Epidermal melanocyte (primary cell): ENCODE measurements at regions not wholly inside any gene's neighbourhood (a gene's known extent, or its start where the extent isn't known, plus 50 kb on each side); places are given as distances from the start of the nearest gene placed in this dataset.

Experiments used
- DNase-seq: peaks from one replicate; pipeline ENCODE4 v3.0.0; 2011; ENCODE audit warnings: low spot score; ENCODE audit not compliant: insufficient read length

DNA sequence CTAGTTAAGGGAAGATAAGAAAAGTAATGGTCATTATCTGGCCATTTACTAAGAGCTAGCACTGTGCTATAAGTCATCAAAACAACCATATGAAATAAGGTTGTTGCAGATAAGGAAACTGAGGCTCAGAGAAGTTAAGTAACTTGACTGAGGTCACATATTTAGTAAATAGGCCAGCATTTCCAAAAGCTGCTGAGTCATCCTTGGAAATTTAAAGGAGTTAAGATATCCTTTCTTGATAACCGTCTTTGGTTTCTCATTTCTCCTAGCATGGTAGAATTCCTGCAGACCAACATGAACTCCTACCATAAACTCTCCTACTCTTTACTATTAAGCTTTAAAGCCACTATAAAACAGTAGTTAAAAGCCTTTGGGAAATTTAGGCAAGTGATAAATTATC, 85.0 kb upstream of the PDZRN3 start:
- no peak for DNase-seq

DNA sequence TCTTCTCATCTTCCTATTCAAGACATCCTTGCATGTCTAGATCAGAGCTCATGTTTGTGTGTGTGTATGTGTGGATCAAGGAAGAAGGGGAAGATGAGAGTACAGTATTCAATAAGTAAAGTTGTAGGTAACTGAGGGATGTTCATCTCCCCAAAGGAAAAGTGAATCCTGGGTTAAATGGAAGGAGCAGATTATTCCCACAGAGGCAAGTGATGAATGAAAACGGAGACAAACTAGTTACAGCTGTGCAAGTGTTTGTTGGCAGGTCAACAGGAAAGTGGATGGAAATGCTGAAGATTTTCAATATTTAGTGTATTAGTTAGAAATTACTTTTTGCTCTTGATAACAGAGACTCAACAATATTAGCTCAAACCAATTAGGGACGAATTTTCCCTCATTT, 84.2 kb upstream of the PDZRN3 start:
- DNase-seq = no peak

GRCh38 chr3:73707772-73708171, 83.0 kb upstream of the PDZRN3 start:
- DNase-seq = no peak

GRCh38 chr3:73706771-73707170, 82.0 kb upstream of the PDZRN3 start:
- no peak for DNase-seq

- DNase-seq = no peak
Measured at GRCh38 chr3:73705792-73706191, 81.1 kb upstream of the PDZRN3 start.

DNA sequence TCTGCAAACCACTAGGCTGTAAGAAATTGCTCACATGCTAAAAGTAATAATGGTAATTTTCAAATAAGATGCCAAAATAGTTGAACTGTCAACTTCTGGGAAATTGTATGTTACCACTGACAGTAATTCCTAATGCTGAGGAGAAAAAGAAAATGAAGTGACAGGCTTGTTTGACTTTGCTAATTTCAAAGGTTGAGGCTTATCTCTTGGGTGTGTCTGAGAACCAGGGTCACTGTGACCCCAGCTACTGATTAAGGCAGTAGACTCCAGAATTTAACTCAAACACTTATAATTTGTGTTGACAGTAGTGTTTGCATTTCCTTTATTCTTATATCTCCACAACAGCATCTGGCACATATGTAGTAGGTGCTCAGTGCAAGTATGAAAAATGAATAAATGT, 74.6 kb upstream of the PDZRN3 start:
- no peak for DNase-seq

DNA sequence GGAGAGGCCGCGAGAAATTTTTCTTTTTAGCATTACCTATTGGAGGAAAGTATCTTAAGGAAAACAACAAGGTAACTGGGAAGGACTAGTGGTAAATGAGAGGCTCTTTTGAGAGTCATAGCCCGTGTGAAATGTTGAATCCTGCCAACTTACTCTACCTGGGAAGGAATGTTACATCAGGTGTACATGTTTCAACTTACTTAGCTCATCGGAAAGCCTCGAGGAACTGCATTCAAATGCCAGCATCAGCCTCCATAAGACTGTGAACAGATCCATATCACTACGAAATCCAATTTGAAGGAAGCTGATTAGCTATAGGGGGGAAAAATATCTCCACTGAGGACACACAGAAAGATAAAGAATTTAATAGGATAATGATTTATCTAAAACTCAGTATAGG, 72.3 kb upstream of the PDZRN3 start:
- no peak for DNase-seq

GRCh38 chr3:73695841-73696240, 71.1 kb upstream of the PDZRN3 start:
- DNase-seq = no peak

DNA sequence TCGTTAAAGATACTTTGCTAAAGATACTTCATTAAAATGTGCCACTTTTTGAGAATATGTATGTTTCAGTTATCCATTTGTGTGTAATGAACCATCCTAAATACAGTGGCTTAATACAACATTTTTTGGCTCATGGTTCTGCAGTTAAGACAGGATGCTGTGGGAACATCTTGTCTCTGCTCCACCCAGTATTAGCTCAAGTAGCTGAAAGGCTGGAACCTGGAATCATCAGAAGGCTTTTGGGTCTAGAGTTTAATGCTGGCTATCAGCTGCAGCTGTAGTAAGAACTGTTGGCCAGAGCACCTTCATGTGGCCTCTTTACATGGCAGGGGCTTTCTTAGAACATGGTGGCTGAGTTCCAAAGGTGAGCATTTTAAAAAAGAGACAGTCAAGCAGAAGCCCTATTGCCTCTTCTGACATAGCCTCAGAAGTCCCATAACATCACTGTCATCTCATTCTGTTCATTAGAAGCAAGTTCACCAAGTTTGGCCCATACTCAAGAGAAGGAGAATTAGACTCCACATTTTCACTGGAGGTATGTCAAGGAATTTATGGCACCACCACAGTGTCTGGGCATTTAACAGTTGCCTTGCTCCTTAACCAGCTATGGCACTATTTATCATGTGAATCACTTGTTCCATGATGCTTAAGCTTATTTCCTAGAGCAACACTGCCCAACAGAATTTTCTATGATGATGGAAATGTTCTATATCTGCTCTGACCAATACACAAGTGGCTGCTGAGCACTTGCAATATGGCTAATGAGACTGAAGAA, 70.4 kb upstream of the PDZRN3 start:
- no peak for DNase-seq

GRCh38 chr3:73687106-73688004, 62.6 kb upstream of the PDZRN3 start:
- no peak for DNase-seq

GRCh38 chr3:73685061-73685460, 60.3 kb upstream of the PDZRN3 start:
- DNase-seq = no peak

DNA sequence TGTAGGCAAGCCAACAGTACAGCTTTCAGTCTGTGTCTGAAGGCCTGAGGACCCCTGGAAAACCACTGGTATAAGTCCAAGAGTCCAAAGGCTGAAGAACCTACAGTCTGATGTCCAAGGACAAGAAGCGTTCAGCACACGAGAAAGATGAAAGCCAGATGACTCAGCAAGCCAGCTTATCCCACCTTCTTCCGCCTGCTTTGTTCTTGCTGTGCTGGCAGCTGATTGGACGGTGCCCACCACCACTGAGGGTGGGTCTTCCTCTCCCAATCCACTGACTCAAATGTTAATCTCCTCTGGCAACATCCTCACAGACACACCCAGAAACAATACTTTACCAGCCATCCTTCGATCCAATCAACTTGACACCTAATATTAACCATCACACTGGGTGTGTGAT, 59.0 kb upstream of the PDZRN3 start:
- DNase-seq = no peak

GRCh38 chr3:73681610-73682009, 56.9 kb upstream of the PDZRN3 start:
- no peak for DNase-seq

DNA sequence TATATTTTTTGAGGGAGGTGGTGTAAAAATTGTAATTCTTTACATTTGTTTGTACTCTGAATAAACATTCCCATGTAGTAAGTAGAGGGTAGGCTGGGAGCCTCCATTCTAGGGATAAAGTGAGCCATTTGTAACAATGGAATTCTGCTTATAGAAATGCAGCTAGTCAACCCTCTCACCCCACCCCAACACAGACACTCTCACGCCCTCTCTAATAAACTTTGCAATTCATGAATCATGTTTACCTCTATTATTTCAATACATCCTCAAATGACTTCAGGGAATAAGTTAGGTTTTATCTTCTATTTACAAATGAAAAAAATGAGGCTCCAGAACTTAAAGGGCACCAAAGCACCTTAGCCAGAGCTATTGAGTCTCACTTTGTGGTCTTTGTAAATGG, 56.5 kb upstream of the PDZRN3 start:
- DNase-seq = no peak

DNA sequence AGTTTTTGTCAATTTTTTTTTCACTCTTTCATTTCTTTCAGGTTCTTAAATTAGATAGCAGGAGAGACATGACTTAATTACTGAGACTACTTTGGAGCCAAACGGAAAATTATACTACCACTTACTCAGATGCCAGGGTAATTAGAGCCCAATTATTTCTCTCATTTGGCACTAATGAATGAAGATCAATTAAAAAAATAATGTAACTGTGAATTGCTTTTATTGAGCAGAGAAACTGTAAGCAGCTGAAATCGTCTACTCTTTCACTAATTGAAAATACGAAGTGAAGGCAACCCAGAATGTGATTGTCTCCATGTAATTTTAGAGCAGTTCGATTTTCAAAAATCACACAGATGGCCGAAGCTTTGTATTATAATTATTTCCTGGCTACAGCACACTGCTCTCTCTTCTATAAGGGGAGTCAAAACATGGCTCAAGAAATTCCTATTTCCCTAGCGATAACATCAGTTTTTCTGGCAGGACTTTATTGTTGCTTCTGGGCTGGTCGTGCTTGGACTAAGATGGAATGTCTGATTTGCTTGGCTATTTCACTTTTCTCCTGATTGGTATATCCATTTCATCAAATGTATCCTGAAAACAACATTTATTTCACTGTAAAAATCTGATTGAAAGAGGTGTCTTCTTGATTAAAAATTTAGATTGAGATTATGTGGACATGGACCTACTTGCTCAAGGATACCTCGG, 55.8 kb upstream of the PDZRN3 start:
- no peak for DNase-seq

- DNase-seq = no peak
Measured at GRCh38 chr3:73677336-73678024, 52.7 kb upstream of the PDZRN3 start.
